Naive thymus-derived CD4-positive, alpha-beta T cell (primary cell): ENCODE measurements at regions not wholly inside any gene's neighbourhood (a gene's known extent, or its start where the extent isn't known, plus 50 kb on each side); places are given as distances from the start of the nearest gene placed in this dataset.

Experiments
- ATAC-seq: fragments of 150-1000 bp; cut with Tn5 transposase; 2 replicates; pipeline ENCODE4 v1.10.0; 2021; ENCODE audit warnings: mild to moderate bottlenecking, moderate library complexity
- CTCF ChIA-PET: fragments of 350-600 bp; sonication (Branson Sonifier 250); formaldehyde crosslinking; loops from one replicate; lab custom pipeline; 2021; ENCODE audit warnings: antibody characterized with exemption; lab: Charles Lee
- POLR2A ChIA-PET: fragments of 350-600 bp; sonication (Branson Sonifier 250); formaldehyde crosslinking; loops from one replicate; lab custom pipeline; 2021; ENCODE audit warnings: antibody characterized with exemption, inconsistent platforms; lab: Charles Lee
- DNase-seq, 9 donors: peaks; one replicate each; pipeline versions ENCODE4 v3.0.0 to v3.0.0-alpha.2; 2020 to 2022; ENCODE audit warnings: mixed read lengths in 1 of 9
- H3K27ac ChIP-seq: one replicate; pipeline ENCODE4 v1.7.0; 2013; ENCODE audit warnings: mild to moderate bottlenecking, low read depth, low read length, moderate library complexity
- H3K27me3 ChIP-seq, 2 donors: one replicate each; pipeline ENCODE4 v1.7.0; 2013; ENCODE audit warnings: low read length in 2 of 2, mild to moderate bottlenecking in 2 of 2, moderate library complexity in 2 of 2; ENCODE audit not compliant: control insufficient read depth in 2 of 2, insufficient read depth in 2 of 2
- H3K36me3 ChIP-seq, 3 experiments: 1 replicate in 2 of 3; 2 replicates in 1 of 3; pipeline ENCODE4 v1.7.0; 2013; ENCODE audit warnings: low read length in 3 of 3, mild to moderate bottlenecking in 3 of 3, moderate library complexity in 1 of 3; ENCODE audit not compliant: insufficient read depth in 3 of 3, control insufficient read depth in 2 of 3
- H3K4me1 ChIP-seq, 2 donors: one replicate each; pipeline ENCODE4 v1.7.0; 2013; ENCODE audit warnings: low read length in 2 of 2, mild to moderate bottlenecking in 2 of 2, moderate library complexity in 1 of 2; ENCODE audit not compliant: control insufficient read depth in 2 of 2, insufficient read depth in 2 of 2
- H3K4me3 ChIP-seq: 2 replicates; pipeline ENCODE4 v1.7.0; 2013; ENCODE audit warnings: mild to moderate bottlenecking, low read length
- H3K9me3 ChIP-seq, 3 experiments: 1 replicate in 2 of 3; 2 replicates in 1 of 3; pipeline ENCODE4 v1.7.0; 2013; ENCODE audit warnings: low read length in 3 of 3; ENCODE audit not compliant: control insufficient read depth in 2 of 3
- H3K27ac Mint-ChIP-seq, 9 donors: one replicate each; pipeline ENCODE4 v1.8.0; 2020 to 2022; ENCODE audit warnings: mixed read lengths in 9 of 9, mild to moderate bottlenecking in 8 of 9, moderate library complexity in 5 of 9, inconsistent platforms in 2 of 9
- H3K27me3 Mint-ChIP-seq, 5 donors: one replicate each; pipeline ENCODE4 v1.8.0; 2021 to 2022; ENCODE audit warnings: mixed read lengths in 5 of 5, mild to moderate bottlenecking in 1 of 5
- H3K36me3 Mint-ChIP-seq, 5 donors: one replicate each; pipeline ENCODE4 v1.8.0; 2020 to 2022; ENCODE audit warnings: mixed read lengths in 5 of 5, mild to moderate bottlenecking in 3 of 5, inconsistent platforms in 1 of 5
- H3K4me1 Mint-ChIP-seq, 7 donors: one replicate each; pipeline ENCODE4 v1.8.0; 2020 to 2022; ENCODE audit warnings: mixed read lengths in 7 of 7, mild to moderate bottlenecking in 3 of 7, inconsistent platforms in 1 of 7
- H3K4me3 Mint-ChIP-seq, 10 donors: one replicate each; pipeline ENCODE4 v1.8.0; 2020 to 2022; ENCODE audit warnings: mild to moderate bottlenecking in 10 of 10, mixed read lengths in 10 of 10, moderate library complexity in 6 of 10, inconsistent platforms in 2 of 10
- H3K9me3 Mint-ChIP-seq, 11 donors: one replicate each; pipeline ENCODE4 v1.8.0; 2020 to 2022; ENCODE audit warnings: mixed read lengths in 11 of 11, mild to moderate bottlenecking in 4 of 11, inconsistent platforms in 1 of 11, moderate library complexity in 1 of 11
- intact Hi-C, 2 donors: fragments of 100-400 bp; cut with micrococcal nuclease; formaldehyde crosslinking; loops; one replicate each; pipeline ENCODE4 v1.15.1; 2023

DNA sequence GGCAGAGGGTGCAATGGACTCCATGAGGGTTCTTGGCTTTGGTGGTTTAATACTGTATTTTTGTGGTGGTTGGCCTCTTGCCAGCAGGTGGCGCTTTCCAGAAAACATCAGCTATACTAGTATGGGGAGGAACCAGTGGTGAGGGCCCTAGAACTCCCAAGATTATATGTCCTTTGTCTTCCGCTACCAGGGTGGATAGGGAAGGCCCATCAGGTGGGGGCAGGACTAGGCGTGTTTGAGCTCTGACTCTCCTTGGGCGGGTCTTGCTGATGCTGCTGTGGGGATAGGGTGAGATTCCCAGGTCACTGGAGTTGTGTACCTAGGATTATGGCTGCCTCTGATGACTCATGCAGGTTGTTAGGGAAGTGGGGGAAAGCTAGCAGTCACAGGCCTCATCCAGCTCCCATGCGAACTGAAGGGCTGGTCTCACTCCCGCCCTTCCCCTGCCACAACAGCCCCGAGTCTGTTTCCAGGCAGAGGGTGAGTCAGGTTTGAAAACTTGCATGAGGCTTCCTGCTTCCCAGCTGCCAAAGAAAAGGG lies 357.7 kb downstream of the OTOL1 start:
- no peaks in the 10 kb centered on the region for H3K4me1 ChIP-seq
- H3K36me3 Mint-ChIP-seq = no peaks in the 10 kb centered on the region
- no peak for DNase-seq
- no peaks in the 10 kb centered on the region for H3K27me3 Mint-ChIP-seq
- no peak overlapping the region for H3K27ac Mint-ChIP-seq
- intact Hi-C loops = loop anchor here in 1 of 2 donors (5.0 to 10.0 kb wide), 2 partner anchors 350 to 1203 kb away; no protein-coding TSS in a partner anchor
- H3K36me3 ChIP-seq = no peaks in the 10 kb centered on the region
- ATAC-seq = no peak
- no peak overlapping the region for H3K4me3 Mint-ChIP-seq
- H3K4me3 ChIP-seq = no peak overlapping the region
- H3K27me3 ChIP-seq = no peaks in the 10 kb centered on the region
- peaks cover 0 to 1% (median 0%) of the 10 kb centered on the region in 11 donors for H3K9me3 Mint-ChIP-seq
- H3K4me1 Mint-ChIP-seq = peaks cover 0 to 2% (median 0%) of the 10 kb centered on the region in 7 donors
- no peaks in the 10 kb centered on the region for H3K9me3 ChIP-seq
- ChIA-PET CTCF (no interaction called here), POLR2A (no interaction called here)
- H3K27ac ChIP-seq = no peak overlapping the region

DNA sequence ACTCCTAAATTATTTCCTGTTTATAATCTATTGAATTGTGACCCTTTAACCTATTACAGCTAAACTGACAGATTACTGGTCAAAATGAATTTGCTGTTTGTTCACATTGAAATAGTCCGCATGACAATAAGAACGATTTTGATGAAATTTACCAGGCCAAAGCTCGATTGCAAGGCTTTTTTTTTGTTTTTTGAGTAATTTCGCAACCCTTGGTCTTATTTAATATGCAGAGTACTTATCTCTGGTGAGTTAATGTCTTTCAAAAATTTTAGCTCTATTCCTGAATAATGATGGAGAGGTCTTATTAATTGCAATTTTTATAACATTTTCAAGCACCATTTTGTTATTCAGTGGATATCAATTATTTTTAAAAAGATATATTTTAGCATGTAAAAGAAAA lies 362.4 kb downstream of the OTOL1 start:
- H3K27me3 Mint-ChIP-seq = no peaks in the 10 kb centered on the region
- H3K4me3 Mint-ChIP-seq = no peak overlapping the region
- intact Hi-C loops = loop anchor here in 1 of 2 donors (10.0 kb wide), 1 partner anchor 354 kb away; no protein-coding TSS in a partner anchor
- H3K36me3 Mint-ChIP-seq = no peaks in the 10 kb centered on the region
- H3K9me3 Mint-ChIP-seq = no peaks in the 10 kb centered on the region
- Histone ChIP-seq H3K4me1 (no peaks in the 10 kb centered on the region), H3K9me3 (no peaks in the 10 kb centered on the region), H3K27me3 (no peaks in the 10 kb centered on the region), H3K4me3 (no peak overlapping the region), H3K27ac (no peak overlapping the region), H3K36me3 (peaks cover 0 to 2% (median 0%) of the 10 kb centered on the region in 3 experiments)
- ChIA-PET CTCF (interaction anchor here (0.7 kb wide), 1 partner anchor 390 kb away, joined by 3 read pairs; no protein-coding TSS in a partner anchor), POLR2A (interaction anchor here (0.6 kb wide), 1 partner anchor 33 kb away, joined by 5 read pairs; no protein-coding TSS in a partner anchor)
- H3K4me1 Mint-ChIP-seq = peaks cover 0 to under 1% (median 0%) of the 10 kb centered on the region in 7 donors
- DNase-seq (no peak), ATAC-seq (no peak)
- no peak overlapping the region for H3K27ac Mint-ChIP-seq

DNA sequence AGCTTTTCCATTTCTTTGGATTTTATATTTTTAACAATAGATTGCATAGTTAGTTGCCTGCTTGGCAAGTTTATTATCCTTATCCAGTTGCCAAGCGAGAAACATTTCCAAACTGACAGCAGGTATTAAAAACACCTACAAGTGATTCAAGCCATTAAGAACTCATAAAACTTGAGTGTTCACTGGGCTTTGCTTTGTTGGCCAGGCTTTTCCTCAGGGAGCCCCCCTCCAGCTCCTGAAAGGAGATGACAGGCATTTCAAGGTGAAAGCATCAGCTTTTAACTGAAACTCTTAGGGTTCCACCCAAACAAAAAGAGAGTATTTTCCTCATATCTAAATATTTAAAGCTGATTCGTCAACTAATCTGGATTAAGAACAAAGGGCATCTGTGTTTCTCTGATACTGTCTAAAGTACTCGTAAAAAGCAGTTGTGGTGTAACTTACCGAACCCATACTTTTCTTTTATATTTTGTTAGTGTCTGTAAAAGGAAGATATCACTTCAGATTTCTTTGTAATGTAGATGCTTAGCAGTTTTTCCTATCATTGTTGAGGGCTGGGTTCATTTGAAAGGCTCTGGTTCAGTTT lies 363.4 kb downstream of the OTOL1 start:
- ATAC-seq (no peak), DNase-seq (no peak)
- H3K27ac ChIP-seq = no peak overlapping the region
- H3K27me3 Mint-ChIP-seq = no peaks in the 10 kb centered on the region
- ChIA-PET CTCF (no interaction called here), POLR2A (no interaction called here)
- H3K4me3 Mint-ChIP-seq = no peak overlapping the region
- no peaks in the 10 kb centered on the region for H3K9me3 Mint-ChIP-seq
- no peak overlapping the region for H3K27ac Mint-ChIP-seq
- no peaks in the 10 kb centered on the region for H3K4me1 ChIP-seq
- H3K9me3 ChIP-seq = no peaks in the 10 kb centered on the region
- H3K4me1 Mint-ChIP-seq = no peaks in the 10 kb centered on the region
- no peak overlapping the region for H3K4me3 ChIP-seq
- intact Hi-C loops = loop anchor here in 1 of 2 donors (10.0 kb wide), 1 partner anchor 355 kb away; no protein-coding TSS in a partner anchor
- peaks cover 0 to 2% (median 0%) of the 10 kb centered on the region in 3 experiments for H3K36me3 ChIP-seq
- H3K36me3 Mint-ChIP-seq = no peaks in the 10 kb centered on the region
- H3K27me3 ChIP-seq = no peaks in the 10 kb centered on the region

DNA sequence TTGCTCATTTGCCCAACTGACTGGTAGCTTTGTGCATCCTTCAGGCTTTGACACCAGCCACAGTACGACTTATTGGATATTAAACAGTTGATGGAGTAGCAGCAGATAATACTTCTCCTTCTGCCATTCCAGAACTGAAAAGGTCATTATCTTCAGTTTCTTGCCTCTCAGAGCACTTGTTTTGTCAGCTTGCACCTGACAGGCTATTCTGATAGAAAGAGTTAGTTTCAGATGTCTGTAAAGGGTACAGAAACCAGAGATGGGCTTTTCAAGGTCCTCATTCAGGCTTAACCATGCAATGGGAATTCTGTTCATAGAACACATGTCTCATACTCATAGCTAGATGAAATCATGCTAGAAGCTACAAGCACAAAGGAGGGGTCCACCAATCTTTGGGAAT lies 367.2 kb downstream of the OTOL1 start:
- Histone ChIP-seq H3K36me3 (peaks cover 0 to 2% (median 0%) of the 10 kb centered on the region in 3 experiments), H3K27ac (no peak overlapping the region), H3K9me3 (no peaks in the 10 kb centered on the region), H3K27me3 (no peaks in the 10 kb centered on the region), H3K4me3 (no peak overlapping the region), H3K4me1 (no peaks in the 10 kb centered on the region)
- H3K4me3 Mint-ChIP-seq = no peak overlapping the region
- no peak for ATAC-seq
- CTCF ChIA-PET = interaction anchor here (0.6 kb wide), 1 partner anchor 1916 kb away, joined by 3 read pairs; no protein-coding TSS in a partner anchor
- peaks cover 0 to 1% (median 0%) of the 10 kb centered on the region in 11 donors for H3K9me3 Mint-ChIP-seq
- H3K4me1 Mint-ChIP-seq = no peaks in the 10 kb centered on the region
- no peaks in the 10 kb centered on the region for H3K27me3 Mint-ChIP-seq
- no peaks in the 10 kb centered on the region for H3K36me3 Mint-ChIP-seq
- POLR2A ChIA-PET = no interaction called here
- no peak for DNase-seq
- intact Hi-C loops = no loop called here
- H3K27ac Mint-ChIP-seq = no peak overlapping the region

- ChIA-PET POLR2A (no interaction called here), CTCF (no interaction called here)
- DNase-seq = no peak
- Histone ChIP-seq H3K27me3 (no peaks in the 10 kb centered on the region), H3K4me1 (no peaks in the 10 kb centered on the region), H3K9me3 (no peaks in the 10 kb centered on the region), H3K36me3 (no peaks in the 10 kb centered on the region), H3K27ac (no peak overlapping the region), H3K4me3 (no peak overlapping the region)
- H3K9me3 Mint-ChIP-seq = peaks cover 0 to 3% (median 0%) of the 10 kb centered on the region in 11 donors
- no peak overlapping the region for H3K4me3 Mint-ChIP-seq
- intact Hi-C loops = no loop called here
- no peaks in the 10 kb centered on the region for H3K4me1 Mint-ChIP-seq
- H3K27me3 Mint-ChIP-seq = no peaks in the 10 kb centered on the region
- H3K27ac Mint-ChIP-seq = no peak overlapping the region
- no peaks in the 10 kb centered on the region for H3K36me3 Mint-ChIP-seq
- no peak for ATAC-seq
Measured at GRCh38 chr3:161866176-161866575, 369.6 kb downstream of the OTOL1 start.

- DNase-seq = no peak
- intact Hi-C loops = no loop called here
- Mint-ChIP-seq H3K9me3 (peaks cover 0 to 21% (median 5%) of the 10 kb centered on the region in 11 donors), H3K27ac (no peak overlapping the region), H3K27me3 (no peaks in the 10 kb centered on the region), H3K4me3 (no peak overlapping the region), H3K4me1 (no peaks in the 10 kb centered on the region), H3K36me3 (no peaks in the 10 kb centered on the region)
- Histone ChIP-seq H3K27me3 (no peaks in the 10 kb centered on the region), H3K4me1 (no peaks in the 10 kb centered on the region), H3K27ac (no peak overlapping the region), H3K9me3 (no peaks in the 10 kb centered on the region), H3K36me3 (no peaks in the 10 kb centered on the region), H3K4me3 (no peak overlapping the region)
- ChIA-PET CTCF (no interaction called here), POLR2A (no interaction called here)
- no peak for ATAC-seq
Measured at GRCh38 chr3:161875483-161875882, 378.9 kb downstream of the OTOL1 start.

- POLR2A ChIA-PET = no interaction called here
- H3K4me1 ChIP-seq = no peaks in the 10 kb centered on the region
- H3K4me1 Mint-ChIP-seq = no peaks in the 10 kb centered on the region
- H3K27ac ChIP-seq = no peak overlapping the region
- H3K27me3 ChIP-seq = no peaks in the 10 kb centered on the region
- intact Hi-C loops = no loop called here
- H3K4me3 Mint-ChIP-seq = no peak overlapping the region
- no peaks in the 10 kb centered on the region for H3K9me3 ChIP-seq
- CTCF ChIA-PET = no interaction called here
- H3K36me3 Mint-ChIP-seq = no peaks in the 10 kb centered on the region
- ATAC-seq (no peak), DNase-seq (no peak)
- no peak overlapping the region for H3K4me3 ChIP-seq
- no peaks in the 10 kb centered on the region for H3K36me3 ChIP-seq
- H3K27ac Mint-ChIP-seq = no peak overlapping the region
- H3K27me3 Mint-ChIP-seq = no peaks in the 10 kb centered on the region
- peaks cover 0 to 42% (median 11%) of the 10 kb centered on the region in 11 donors for H3K9me3 Mint-ChIP-seq
Measured at GRCh38 chr3:161879470-161879869, 382.9 kb downstream of the OTOL1 start.
